MM.1S (cell line): ENCODE measurements at regions not wholly inside any gene's neighbourhood (a gene's known extent, or its start where the extent isn't known, plus 50 kb on each side); places are given as distances from the start of the nearest gene placed in this dataset.

ENCODE experiments used
- EZH2 ChIP-seq: fragments of 300-600 bp; sonication (generic); optimal IDR thresholded peaks from 2 replicates; pipeline ENCODE3; 2017; ENCODE audit warnings: low read depth, mild to moderate bottlenecking, antibody characterized with exemption, low read length, mixed read lengths
- TF ChIP-seq, protein P1 (sequence below): fragments of 300-600 bp; sonication (generic); IDR thresholded peaks from 2 replicates; pipeline ENCODE4 v1.5.1; 2016; ENCODE audit warnings: antibody characterized with exemption, low read length, mixed read lengths

DNA sequence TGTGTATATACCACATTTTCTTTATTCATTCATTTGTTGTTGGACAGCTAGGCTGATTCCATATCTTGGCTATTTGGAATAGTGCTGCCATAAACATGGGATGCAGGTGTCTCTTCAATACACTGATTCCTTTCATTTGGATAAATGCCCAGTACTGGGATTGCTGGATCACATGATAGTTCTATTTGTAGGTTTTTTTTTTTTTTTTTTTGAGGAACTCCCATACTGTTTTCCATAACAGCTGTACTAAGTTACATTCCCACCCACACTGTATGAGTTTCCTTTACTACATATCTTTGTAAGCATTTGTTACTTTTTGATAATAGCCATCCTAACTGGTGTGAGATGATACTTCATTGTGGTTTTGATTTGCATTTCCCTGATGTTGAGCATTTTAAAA, 437.7 kb downstream of the DIPK2A start:
- TF ChIP-seq, protein P1, sequence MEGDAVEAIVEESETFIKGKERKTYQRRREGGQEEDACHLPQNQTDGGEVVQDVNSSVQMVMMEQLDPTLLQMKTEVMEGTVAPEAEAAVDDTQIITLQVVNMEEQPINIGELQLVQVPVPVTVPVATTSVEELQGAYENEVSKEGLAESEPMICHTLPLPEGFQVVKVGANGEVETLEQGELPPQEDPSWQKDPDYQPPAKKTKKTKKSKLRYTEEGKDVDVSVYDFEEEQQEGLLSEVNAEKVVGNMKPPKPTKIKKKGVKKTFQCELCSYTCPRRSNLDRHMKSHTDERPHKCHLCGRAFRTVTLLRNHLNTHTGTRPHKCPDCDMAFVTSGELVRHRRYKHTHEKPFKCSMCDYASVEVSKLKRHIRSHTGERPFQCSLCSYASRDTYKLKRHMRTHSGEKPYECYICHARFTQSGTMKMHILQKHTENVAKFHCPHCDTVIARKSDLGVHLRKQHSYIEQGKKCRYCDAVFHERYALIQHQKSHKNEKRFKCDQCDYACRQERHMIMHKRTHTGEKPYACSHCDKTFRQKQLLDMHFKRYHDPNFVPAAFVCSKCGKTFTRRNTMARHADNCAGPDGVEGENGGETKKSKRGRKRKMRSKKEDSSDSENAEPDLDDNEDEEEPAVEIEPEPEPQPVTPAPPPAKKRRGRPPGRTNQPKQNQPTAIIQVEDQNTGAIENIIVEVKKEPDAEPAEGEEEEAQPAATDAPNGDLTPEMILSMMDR: no peak
- no peak for TF ChIP-seq EZH2
